ENCODE measurements at regions not wholly inside any gene's neighbourhood (a gene's known extent, or its start where the extent isn't known, plus 50 kb on each side); places are given as distances from the start of the nearest gene placed in this dataset.

DNA sequence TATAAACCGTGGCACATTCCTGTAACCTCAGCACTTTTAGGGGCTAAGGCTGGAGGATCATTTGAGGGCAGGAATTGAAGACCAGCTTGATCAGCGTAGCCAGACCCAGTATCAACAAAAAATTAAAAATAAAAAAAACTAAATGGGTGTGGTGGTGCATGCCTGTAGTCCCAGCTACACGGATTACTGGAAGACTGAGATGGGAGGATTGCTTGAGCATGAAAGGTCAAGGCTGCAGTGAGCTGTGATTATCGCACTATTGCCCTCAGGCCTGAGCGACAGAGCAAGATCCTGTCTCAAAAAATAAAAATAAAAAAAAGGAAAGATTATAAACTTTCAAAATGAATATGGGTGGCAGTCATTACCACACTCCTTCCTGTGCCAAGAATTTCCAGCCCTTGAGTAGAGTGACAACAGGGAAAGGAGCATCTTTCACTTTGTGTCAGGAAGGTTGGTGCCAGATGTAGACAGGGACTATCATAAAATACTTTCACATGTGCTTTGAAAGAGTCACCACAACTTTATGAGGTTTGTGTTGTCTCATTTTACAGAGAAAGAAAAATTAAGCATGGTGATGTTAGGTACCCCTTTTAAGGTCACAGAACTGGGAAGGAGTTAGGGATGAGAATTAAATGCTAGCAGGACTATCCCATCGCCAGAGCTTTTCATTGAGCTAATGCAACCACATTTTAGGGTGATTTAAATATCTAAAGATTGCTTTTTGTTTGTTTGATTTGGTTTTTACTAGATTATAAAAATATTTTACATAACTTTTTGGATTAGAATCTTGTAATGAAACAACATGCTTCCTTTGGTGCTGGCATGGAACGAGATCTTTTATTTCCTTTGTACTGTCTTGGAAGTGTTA, 1617.4 kb upstream of the ACVR2A start:
- DNase-seq (ENCODE audit: low read depth), result no peak

DNA sequence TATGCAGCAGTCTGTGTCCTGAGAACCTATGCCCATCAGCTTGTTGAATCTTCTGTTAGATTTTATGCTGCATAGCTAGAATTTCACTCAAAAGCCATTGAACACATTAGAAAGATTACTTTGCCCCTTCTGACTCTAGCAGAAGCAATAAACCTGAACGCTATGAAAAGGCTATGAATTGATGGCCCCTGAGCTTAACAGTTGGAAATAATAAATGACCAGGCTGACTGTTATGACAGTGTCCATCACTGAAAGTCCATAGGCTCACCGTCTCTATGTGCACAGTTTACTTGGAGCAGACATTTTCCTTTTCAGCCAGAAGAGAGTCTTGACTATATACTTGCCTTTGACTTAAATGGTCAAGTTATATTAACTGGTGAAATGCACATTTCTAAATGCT, 1618.8 kb upstream of the ACVR2A start:
- DNase-seq (ENCODE audit: low read depth), result no peak

DNA sequence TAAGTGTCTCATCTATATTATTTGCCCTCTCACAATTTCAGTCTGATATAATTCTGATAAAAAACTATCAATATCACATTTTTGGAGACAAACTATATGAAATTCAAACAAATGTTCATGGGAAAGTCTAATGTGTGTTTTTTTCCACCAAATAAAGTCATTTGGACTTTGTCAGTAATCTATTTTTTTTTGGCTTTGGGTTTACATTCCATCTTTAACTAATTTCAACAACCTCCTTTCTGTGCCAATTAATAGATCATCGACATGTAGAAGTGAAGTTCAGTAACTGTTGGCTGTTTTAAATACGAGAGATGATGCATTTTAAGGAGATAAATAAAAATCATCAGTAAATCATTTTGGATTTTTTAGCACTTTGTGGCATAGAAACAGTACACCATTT, 1623.0 kb upstream of the ACVR2A start:
- no peak for DNase-seq (ENCODE audit: low read depth)

DNA sequence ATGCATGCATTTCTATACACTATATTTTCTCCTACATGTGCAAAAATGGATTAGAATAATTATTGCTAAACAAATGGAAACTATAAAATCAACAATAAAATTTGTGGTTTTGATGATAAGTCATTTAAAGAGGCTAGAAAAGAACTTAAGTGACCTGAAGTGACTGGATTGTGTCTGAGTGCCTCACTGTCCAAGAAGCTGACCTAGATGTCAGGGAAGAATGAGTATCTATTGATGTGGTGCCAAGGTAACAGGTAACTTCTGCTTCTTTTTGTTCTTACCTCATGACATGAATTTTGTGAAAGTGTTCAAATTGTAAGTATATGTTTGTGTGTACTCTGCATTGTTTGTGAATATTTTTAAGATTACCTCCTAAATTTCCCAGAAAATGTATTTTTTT, 1623.9 kb upstream of the ACVR2A start:
- DNase-seq (ENCODE audit: low read depth), result no peak

DNA sequence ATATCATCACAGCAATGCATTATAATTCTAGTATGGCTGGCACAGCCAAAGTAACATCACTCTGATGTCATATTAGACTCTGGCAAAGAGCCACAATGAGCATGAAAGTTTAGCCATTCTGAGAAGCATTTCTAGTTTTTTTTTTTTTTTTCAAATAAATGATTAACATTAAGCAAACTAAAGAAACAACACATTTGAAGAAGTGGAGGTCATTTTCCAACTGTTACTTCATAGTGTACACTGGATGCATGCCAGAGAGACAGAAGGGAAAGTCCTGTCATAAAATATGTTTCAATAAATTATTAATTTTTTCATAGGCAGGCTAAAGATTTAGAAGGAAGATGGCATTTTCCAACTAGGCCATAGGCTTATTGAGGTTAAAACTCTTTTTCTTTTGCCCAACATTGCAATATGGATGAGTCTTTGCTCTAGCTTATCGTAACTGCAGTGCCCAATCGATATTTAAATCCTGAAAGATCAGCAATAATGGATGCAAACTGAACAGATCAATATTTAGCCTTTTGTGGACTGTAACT, 1630.4 kb upstream of the ACVR2A start:
- DNase-seq (ENCODE audit: low read depth), result no peak

DNA sequence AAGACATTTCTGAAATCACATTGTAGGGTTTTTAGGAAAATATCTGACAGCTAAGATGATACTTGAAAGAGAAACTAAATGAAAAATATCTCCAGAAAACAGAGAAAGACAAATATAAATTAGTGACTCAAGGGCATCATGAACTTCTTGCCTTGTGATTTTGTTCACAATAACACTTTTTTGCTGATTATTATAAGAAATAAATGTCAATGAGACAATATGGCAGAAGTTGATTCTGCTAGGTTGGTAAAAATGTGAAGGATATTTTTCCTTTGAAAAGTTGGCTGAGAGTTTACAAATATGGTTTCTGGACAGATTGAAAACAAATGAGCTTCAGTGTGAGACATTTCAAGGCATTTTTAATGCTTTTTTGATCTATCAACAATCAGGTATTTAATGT, 1631.2 kb upstream of the ACVR2A start:
- DNase-seq (ENCODE audit: low read depth), result no peak

DNA sequence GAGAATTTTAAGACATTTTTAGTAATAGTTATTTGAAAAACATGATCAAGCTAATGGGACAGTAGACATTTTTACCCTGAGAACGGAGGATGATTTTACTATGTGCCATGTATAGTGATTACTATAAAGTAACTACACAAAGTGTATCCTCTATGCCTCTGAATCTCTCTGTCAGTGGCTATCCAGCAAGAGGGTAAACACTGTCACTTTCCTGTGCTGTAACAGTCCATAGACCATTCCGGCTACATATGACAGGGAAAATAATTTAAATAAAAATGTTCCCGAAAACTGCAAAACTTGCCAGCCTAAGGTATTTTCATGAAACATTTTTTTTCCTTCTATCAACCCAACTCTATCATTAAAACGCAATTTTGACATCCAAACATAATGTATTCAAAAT, 1632.2 kb upstream of the ACVR2A start:
- no peak for DNase-seq (ENCODE audit: low read depth)

DNA sequence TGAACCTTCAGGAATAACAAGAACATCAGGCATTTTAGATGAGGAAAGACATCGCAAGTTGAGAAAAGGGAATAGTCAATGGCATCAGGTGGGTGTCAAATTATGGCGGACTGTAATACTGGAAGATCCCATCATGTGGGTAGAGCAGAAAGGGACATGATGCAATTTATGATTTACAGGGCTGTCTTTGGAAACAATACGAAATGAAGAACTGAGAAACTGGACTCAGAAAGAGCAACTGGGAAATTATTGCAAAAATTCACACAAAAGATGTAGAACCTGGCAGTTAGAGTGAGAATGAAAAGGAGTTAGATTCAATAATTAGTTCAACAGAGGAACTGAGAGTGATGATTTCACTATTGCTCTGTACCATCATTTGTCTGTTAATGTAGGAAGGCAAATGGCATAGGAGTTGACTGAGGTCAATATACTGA, 1635.0 kb upstream of the ACVR2A start:
- DNase-seq (ENCODE audit: low read depth), result no peak

DNA sequence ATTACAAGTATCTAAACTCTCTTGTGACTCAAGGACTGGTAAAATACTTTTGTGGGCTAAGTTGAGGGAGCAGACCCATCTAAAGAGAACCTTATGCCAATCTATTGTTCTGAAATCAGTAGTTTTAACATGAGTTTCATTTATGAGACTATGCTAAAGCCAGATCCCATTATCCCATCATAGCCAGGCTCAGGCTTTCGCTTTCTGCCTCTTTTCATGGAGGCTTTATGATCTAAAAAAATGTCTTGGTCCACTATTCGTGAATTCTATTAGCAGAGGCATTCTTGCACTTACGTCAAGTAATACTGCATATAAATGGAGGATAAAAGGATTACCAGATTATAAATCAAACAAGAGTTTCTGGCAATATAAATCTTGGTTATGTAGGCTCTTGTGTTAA, 1636.9 kb upstream of the ACVR2A start:
- no peak for DNase-seq (ENCODE audit: low read depth)

DNA sequence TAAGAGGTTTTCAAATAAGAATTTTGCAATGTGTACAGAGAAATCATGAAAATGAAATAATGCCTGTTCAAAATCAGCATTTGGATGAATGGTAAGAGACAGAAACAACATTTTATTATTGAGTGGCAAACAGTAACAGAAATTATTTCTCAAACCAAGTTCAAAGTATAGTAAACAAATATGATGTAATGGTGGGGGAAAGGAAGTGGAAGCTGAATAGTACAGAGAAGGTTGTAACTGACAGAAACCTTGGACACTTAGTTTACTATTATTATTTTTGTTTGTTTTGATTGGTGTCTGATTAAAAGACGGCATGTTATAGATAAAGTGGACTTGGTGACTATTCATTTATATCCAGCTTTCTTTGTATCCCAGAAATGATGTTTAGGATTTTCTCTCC, 1637.4 kb upstream of the ACVR2A start:
- DNase-seq (ENCODE audit: low read depth), result no peak

DNA sequence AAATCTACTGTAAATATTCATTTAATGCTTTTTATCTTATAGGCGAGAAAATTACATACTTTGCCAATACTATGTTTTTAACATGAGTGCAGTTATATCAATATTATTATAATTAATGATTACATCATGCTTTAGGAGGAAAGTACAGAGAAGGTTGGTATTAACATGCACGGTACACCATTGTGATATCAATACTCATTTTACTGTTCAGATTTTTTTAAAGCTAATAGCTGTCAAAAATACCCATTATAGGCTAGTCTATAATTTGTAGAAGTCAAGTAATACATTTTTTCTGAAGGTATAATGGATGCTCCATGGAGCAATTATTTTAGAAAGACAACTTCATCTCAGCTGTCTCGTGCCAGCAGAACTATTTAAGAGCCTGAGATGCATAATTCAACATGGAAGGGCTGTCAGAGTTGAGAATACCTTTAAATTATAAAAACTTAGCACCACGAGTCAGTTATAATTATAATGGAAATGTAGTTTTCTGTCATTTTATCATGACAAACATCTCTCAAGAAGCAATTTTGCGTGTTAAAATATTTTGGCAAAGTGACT, 1641.7 kb upstream of the ACVR2A start:
- DNase-seq (ENCODE audit: low read depth), result no peak

DNA sequence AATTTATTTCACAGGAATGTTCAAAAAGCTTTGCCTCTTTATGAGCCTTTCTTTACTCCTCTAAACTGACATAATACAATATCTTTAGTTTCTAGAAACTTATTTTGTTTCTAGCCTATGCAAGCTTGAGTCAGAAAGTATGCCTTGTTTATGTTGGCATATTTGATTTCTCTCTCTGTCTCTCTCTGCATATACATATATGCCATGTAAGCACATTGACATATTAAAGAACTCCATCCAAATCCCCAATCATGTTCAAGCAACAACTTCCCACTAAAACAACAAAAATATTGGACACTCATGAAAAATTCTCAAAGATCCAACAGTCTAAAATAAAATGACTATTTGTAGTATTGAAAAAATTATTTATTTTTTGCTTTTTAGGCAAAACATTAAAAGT, 1651.2 kb upstream of the ACVR2A start:
- no peak for DNase-seq (ENCODE audit: low read depth)

DNA sequence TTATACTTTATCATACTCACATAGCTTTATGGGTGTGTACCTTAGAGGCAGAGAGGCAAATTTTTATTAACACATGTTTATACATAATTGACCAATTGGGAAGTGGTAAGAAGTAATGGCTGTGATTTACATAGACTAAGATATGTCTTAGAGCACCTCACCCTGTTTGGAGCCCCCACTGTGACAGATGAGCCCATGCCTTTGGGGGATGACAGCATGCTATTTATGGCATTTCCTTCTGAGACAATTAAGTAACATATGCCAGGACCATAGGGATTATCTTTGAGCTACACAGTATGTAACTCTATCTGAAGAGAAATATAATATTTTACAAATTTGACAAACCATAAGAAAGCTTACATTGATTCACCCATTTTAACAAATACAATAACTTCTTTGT, 1655.3 kb upstream of the ACVR2A start:
- no peak for DNase-seq (ENCODE audit: low read depth)

DNA sequence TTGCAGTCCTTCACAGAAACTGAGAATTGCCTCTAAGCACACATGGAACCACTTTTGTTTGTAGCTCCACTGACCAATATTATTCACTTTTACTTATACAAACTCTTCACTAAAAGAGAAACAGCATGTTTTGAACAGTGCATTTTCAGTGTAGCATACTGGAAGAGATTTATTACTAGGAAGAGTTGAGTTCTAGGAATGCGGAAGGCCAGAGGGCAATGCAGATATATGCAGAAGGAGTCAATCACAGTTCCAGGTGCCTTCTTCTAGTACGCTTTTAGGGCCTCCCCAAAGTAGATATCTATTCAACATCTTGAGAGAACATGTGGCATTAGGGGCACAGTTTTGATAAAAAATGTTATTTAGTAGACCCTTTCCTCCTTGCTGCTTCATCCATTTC, 1654.0 kb upstream of the ZEB2 start:
- no peak for DNase-seq (ENCODE audit: low read depth)

DNA sequence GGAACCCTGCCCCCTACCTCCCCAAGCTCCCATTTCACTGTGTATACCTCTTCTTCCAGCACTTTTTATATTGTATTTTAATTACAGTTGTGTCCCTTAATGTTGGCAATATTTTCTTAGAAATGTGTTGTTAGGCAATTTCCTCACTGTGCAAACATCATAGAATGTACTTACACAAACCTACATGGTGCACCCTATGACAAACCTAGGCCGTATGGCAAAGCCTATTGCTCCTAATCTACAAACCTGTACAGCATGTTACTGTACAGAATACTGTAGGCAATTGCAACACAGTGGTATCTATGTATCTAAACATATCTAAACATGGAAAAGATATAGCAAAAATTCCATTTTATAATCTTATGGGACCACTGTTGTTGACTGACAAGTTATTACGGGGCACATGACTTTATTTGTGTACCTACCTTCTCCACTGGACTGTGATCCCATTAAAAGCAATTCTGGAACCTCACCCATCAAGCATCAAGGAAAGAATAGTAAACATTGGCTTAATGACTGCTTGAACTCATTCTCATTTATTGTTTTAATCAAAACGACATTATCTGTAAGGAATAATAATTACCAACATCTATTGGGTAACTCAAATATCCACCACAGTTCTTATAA, 1641.5 kb upstream of the ZEB2 start:
- no peak for DNase-seq (ENCODE audit: low read depth)

DNA sequence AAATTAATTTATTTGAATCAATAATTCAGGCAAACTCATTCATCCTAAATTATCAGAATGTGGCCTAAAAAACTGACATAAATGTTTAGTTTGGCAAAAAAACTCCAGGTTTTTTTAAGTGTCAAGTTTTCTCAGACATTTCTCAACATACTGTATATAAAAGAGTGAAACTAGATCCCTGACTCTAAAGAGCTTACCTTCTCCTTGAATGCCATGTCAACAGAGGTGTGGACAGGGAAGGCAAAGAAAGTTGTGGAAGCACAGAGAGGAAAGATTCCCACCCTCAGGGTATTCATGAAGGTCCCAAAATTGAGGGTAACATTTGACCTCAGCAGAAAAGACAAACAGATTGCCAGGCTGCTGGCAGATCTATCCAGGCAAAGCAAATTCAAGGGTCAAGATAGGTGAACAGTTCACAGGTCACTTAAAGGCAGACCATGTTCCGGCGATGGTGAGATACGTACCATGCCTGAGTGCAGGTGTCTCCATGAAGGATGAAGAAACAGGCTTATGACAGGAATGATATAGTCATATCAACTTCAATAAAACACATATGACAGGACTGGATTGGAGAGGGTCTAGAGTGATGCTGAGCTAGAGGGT, 1638.3 kb upstream of the ZEB2 start:
- no peak for DNase-seq (ENCODE audit: low read depth)

DNA sequence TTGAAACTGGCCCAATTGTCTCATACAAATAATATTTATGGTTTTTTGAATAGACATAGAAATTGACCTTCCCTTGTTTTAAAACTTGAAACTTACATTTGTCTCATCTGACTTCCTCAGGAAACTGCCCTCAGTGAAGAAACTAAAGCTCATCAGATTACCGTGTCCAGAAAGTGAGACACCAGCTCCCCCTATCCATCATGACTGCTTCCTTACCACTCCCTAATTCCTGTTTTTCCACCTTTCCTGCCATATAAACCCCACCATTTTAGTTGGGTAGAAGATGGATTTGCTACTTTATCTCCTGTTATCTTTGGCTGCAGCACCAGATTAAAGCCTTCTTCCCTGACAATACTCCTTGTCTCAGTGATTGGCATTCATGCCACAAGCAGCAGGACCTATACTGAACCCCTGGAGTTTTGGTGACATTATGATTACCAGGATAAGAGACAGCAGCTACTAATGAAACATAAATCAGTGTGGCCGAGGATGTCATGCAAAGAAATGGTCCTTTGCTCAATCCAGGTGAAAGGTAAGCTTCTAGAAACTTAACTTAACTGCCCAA, 1627.6 kb upstream of the ZEB2 start:
- DNase-seq (ENCODE audit: low read depth), result no peak

DNA sequence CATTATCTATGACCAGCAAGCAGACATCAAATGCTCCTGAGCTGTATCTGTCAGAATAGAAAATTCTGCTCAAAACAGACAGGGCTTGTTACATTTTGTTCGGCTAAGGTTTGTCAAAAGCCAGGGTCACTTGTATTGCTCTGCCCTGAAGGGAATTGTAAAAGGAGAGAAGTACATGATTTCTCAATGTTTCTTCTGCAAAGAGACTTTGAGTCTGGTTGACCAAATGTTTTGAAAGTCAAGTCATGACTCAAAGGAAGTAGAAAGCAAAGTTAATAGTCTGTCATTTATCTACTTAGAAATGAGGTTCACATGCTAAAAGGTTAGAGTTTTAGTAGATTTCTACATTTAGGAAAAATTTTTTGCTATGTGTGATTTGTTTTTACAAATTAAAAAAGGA, 1624.1 kb upstream of the ZEB2 start:
- DNase-seq (ENCODE audit: low read depth), result no peak

DNA sequence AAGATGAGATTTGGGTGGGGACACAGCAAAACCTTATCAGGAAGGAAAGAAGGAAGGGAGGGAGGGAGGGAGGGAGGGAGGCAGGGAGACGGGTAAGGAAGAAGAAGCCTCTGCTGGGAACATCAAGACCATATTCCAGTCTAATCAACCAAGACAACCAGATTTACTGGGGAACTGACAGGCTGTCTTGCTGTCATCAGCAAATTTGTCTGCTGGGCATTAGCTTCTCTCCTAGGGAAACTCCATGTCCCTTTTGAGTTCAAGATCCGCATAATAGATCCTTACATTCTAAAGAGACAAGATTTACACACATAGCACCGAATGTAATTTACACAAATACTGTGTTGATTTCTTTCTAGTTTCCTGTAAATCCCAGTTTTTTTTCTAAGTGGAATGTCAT, 1618.9 kb upstream of the ZEB2 start:
- no peak for DNase-seq (ENCODE audit: low read depth)

DNA sequence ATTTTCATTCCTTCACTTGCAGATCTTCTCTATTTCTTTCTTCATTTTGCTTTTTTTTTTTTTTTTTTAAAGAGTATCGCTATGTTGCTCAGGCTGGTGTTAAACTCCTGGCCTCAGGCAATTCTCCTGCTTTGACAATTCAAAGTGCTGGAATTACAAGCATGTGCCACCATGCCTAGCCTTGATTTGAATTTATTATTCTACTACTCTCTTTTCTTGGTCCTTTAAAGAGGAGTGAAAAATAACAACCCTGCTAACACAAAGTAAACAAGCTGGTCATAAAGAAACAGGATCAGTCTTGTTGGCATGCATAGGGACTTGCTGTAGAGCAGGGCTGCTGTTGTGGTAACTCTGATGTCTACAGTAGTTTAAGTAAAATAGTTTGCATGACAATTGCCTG, 1615.3 kb upstream of the ZEB2 start:
- no peak for DNase-seq (ENCODE audit: low read depth)

DNA sequence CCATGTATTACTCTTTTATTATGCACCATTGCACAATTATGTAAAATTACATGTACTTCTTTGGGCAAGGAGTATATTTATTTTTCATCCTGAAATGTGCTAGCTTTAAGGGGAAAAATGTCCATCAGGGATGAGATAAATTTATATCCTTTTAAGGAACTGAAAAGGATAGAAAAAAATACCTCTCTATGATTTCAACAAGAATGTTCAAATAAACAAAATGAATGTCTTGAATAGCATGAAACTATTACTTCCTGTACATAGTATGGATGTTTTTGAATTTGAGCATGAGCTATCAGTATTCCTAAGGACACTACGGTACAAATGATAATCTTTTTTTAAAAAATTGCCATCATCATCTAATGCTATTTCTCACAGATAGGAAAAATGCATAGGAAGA, 1611.9 kb upstream of the ZEB2 start:
- DNase-seq (ENCODE audit: low read depth), result no peak

DNA sequence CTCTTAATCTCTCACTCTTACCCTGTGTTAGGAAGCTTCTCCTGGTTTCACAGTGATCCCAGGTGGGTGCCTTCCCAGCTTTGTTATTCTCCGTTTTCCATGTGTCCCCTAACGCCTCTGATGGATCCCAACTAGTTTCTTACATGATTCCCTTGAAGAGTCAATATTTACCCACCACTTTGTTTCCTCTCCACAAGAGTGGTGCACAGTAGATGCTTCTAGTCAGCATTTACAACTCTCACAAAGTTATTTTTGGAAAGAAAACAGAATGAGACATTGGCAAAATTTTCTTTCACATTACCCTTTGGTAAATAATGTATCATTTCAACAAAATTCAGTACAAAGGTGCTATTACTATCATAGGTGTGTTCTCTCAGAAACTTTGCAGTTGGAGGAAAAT, 1611.1 kb upstream of the ZEB2 start:
- DNase-seq (ENCODE audit: low read depth), result no peak

DNA sequence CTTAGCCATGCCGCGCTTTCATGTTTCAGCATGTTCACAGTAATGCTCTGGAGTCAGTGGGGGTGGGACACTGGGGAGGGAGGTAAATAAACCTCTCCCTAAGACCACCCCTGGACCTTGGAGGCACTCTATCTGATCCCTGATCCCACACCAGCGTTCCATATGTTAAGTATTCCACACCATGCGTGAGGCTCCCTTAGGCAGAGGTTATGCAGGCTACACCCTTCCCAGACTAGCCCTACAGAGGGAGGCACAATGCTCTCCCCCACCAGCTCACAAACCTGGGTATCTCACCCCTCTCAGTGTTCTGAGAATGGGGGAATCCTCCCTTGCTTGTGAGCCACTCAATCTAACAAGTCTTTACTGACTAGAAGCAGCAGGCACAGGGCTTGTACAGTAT, 1610.4 kb upstream of the ZEB2 start:
- no peak for DNase-seq (ENCODE audit: low read depth)
